Ectodermal cell (in vitro differentiated cells): ENCODE measurements at regions not wholly inside any gene's neighbourhood (a gene's known extent, or its start where the extent isn't known, plus 50 kb on each side); places are given as distances from the start of the nearest gene placed in this dataset.
"Not testable (repeated sequence)": the region's sequence is repeated elsewhere in the genome, so short reads cannot be mapped to it uniquely, and the experiment has no call there.

Experiments used
- H3K27ac ChIP-seq: 2 replicates; pipeline ENCODE4 v1.7.0; 2013; ENCODE audit warnings: mild to moderate bottlenecking, low read depth, low read length; ENCODE audit not compliant: insufficient read depth, poor library complexity, severe bottlenecking
- H3K27me3 ChIP-seq: 2 replicates; pipeline ENCODE4 v1.7.0; 2013; ENCODE audit warnings: mild to moderate bottlenecking, low read length; ENCODE audit not compliant: insufficient read depth, control insufficient read depth, poor library complexity, severe bottlenecking
- H3K36me3 ChIP-seq: one replicate; pipeline ENCODE4 v1.7.0; 2013; ENCODE audit warnings: low read length; ENCODE audit not compliant: control insufficient read depth, insufficient read depth
- H3K4me1 ChIP-seq: one replicate; pipeline ENCODE4 v1.7.0; 2013; ENCODE audit warnings: low read length; ENCODE audit not compliant: control insufficient read depth, insufficient read depth
- H3K4me3 ChIP-seq: 2 replicates; pipeline ENCODE4 v1.7.0; 2013; ENCODE audit warnings: low read depth, low read length, control low read depth; ENCODE audit not compliant: insufficient read depth
- H3K9me3 ChIP-seq: 2 replicates; pipeline ENCODE4 v1.7.0; 2013; ENCODE audit warnings: mild to moderate bottlenecking, low read length, moderate library complexity; ENCODE audit not compliant: control insufficient read depth
- WGBS, 2 experiments: methylation state at CpG; one replicate each; pipeline ENCODE4 v1.1.7; 2013; ENCODE audit warnings: missing lambda C conversion rate in 2 of 2; 5-methylcytosine and 5-hydroxymethylcytosine counted together

GRCh38 chr12:85626001-85626783 lies 210.0 kb downstream of the RASSF9 start:
- no peak overlapping the region for H3K4me3 ChIP-seq
- H3K4me1 ChIP-seq, result no peaks in the 10 kb centered on the region
- H3K9me3 ChIP-seq, result no peaks in the 10 kb centered on the region
- WGBS, 2 experiments, result 90% methylated on average over 1 of the region's 1 CpG
- no peaks in the 10 kb centered on the region for H3K36me3 ChIP-seq
- no peaks in the 10 kb centered on the region for H3K27me3 ChIP-seq
- no peak overlapping the region for H3K27ac ChIP-seq

- no peaks in the 10 kb centered on the region for H3K27me3 ChIP-seq
- H3K4me1 ChIP-seq, result no peaks in the 10 kb centered on the region
- no peak overlapping the region for H3K4me3 ChIP-seq
- no peak overlapping the region for H3K27ac ChIP-seq
- H3K36me3 ChIP-seq, result no peaks in the 10 kb centered on the region
- WGBS, 2 experiments, result 86 to 93% methylated on average over 1 of the region's 1 CpG
- H3K9me3 ChIP-seq, result no peaks in the 10 kb centered on the region
Measured at GRCh38 chr12:85626784-85627171, 209.4 kb downstream of the RASSF9 start.

- no peaks in the 10 kb centered on the region for H3K4me1 ChIP-seq
- no peak overlapping the region for H3K4me3 ChIP-seq
- no peaks in the 10 kb centered on the region for H3K9me3 ChIP-seq
- no peak overlapping the region for H3K27ac ChIP-seq
- no peaks in the 10 kb centered on the region for H3K36me3 ChIP-seq
- WGBS, 2 experiments, result 94 to 100% methylated on average over 2 of the region's 2 CpGs
- H3K27me3 ChIP-seq, result no peaks in the 10 kb centered on the region
Measured at GRCh38 chr12:85627584-85627983, 208.6 kb downstream of the RASSF9 start.

- H3K4me3 ChIP-seq, H3K36me3 ChIP-seq, H3K9me3 ChIP-seq, H3K4me1 ChIP-seq, H3K27ac ChIP-seq, H3K27me3 ChIP-seq: not testable (repeated sequence)
- 100% methylated on average over 1 of the region's 2 CpGs for WGBS, 2 experiments
Measured at GRCh38 chr12:85628562-85628961, 207.6 kb downstream of the RASSF9 start.

- H3K9me3 ChIP-seq, result no peaks in the 10 kb centered on the region
- no peak overlapping the region for H3K27ac ChIP-seq
- no peaks in the 10 kb centered on the region for H3K4me1 ChIP-seq
- WGBS, 2 experiments, result 81 to 94% methylated on average over 2 of the region's 2 CpGs
- no peaks in the 10 kb centered on the region for H3K27me3 ChIP-seq
- H3K4me3 ChIP-seq, result no peak overlapping the region
- H3K36me3 ChIP-seq, result no peaks in the 10 kb centered on the region
Measured at GRCh38 chr12:85630851-85631250, 205.4 kb downstream of the RASSF9 start.

GRCh38 chr12:85632390-85632789 lies 203.8 kb downstream of the RASSF9 start:
- H3K36me3 ChIP-seq, result no peaks in the 10 kb centered on the region
- H3K4me3 ChIP-seq, result no peak overlapping the region
- WGBS, 2 experiments, result 90 to 95% methylated on average over 2 of the region's 2 CpGs
- H3K4me1 ChIP-seq, result no peaks in the 10 kb centered on the region
- H3K9me3 ChIP-seq, result no peaks in the 10 kb centered on the region
- H3K27me3 ChIP-seq, result no peaks in the 10 kb centered on the region
- H3K27ac ChIP-seq, result no peak overlapping the region

- no peak overlapping the region for H3K27ac ChIP-seq
- no peaks in the 10 kb centered on the region for H3K4me1 ChIP-seq
- no peaks in the 10 kb centered on the region for H3K36me3 ChIP-seq
- H3K4me3 ChIP-seq, result no peak overlapping the region
- H3K27me3 ChIP-seq, result no peaks in the 10 kb centered on the region
- WGBS, 2 experiments, result 93% methylated on average over 1 of the region's 1 CpG; no CpG with 5 or more reads in 1 of the 2 experiments
- no peaks in the 10 kb centered on the region for H3K9me3 ChIP-seq
Measured at GRCh38 chr12:85633491-85633890, 202.7 kb downstream of the RASSF9 start.

GRCh38 chr12:85639834-85640233 lies 196.4 kb downstream of the RASSF9 start:
- Histone ChIP-seq H3K27me3 (no peaks in the 10 kb centered on the region), H3K9me3 (no peaks in the 10 kb centered on the region), H3K36me3 (no peaks in the 10 kb centered on the region), H3K4me1 (no peaks in the 10 kb centered on the region), H3K27ac (no peak overlapping the region), H3K4me3 (no peak overlapping the region)
- WGBS, 2 experiments, result 83 to 95% methylated on average over 2 of the region's 2 CpGs

GRCh38 chr12:85641796-85642195 lies 194.4 kb downstream of the RASSF9 start:
- Histone ChIP-seq H3K27me3 (no peaks in the 10 kb centered on the region), H3K4me1 (no peaks in the 10 kb centered on the region), H3K27ac (no peak overlapping the region), H3K9me3 (no peaks in the 10 kb centered on the region), H3K36me3 (no peaks in the 10 kb centered on the region), H3K4me3 (no peak overlapping the region)
- WGBS, 2 experiments, result 91 to 97% methylated on average over 2 of the region's 2 CpGs

GRCh38 chr12:85642288-85642687 lies 193.9 kb downstream of the RASSF9 start:
- no peak overlapping the region for H3K27ac ChIP-seq
- WGBS, 2 experiments, result 92 to 94% methylated on average over 2 of the region's 2 CpGs
- no peaks in the 10 kb centered on the region for H3K9me3 ChIP-seq
- no peaks in the 10 kb centered on the region for H3K4me1 ChIP-seq
- no peak overlapping the region for H3K4me3 ChIP-seq
- no peaks in the 10 kb centered on the region for H3K36me3 ChIP-seq
- H3K27me3 ChIP-seq, result no peaks in the 10 kb centered on the region
